OCI-LY1 (cell line): ENCODE measurements at regions not wholly inside any gene's neighbourhood (a gene's known extent, or its start where the extent isn't known, plus 50 kb on each side); places are given as distances from the start of the nearest gene placed in this dataset.

Source experiments
- H2AFZ ChIP-seq: fragments of 200-600 bp; sonication (generic), shearing (Covaris generic); 2 replicates; pipeline ENCODE4 v1.6.0; 2014; ENCODE audit warnings: antibody characterized with exemption, mild to moderate bottlenecking, low read length
- H3F3A ChIP-seq: fragments of 200-600 bp; sonication (generic), shearing (Covaris generic); 2 replicates; pipeline ENCODE4 v1.6.0; 2014; ENCODE audit warnings: mild to moderate bottlenecking, antibody characterized with exemption, low read length, moderate library complexity; ENCODE audit not compliant: insufficient read depth
- H3K27ac ChIP-seq: fragments of 200-600 bp; sonication (generic); 2 replicates; pipeline ENCODE4 v1.5.1; 2014; ENCODE audit warnings: low read length, mixed run types, mild to moderate bottlenecking, low read depth; ENCODE audit not compliant: poor library complexity, severe bottlenecking
- H3K27me3 ChIP-seq: fragments of 200-600 bp; sonication (generic); 2 replicates; pipeline ENCODE4 v1.6.0; 2014; ENCODE audit warnings: antibody characterized with exemption, mild to moderate bottlenecking, low read length, moderate library complexity; ENCODE audit not compliant: insufficient read depth
- H3K36me3 ChIP-seq: fragments of 200-600 bp; sonication (generic); 2 replicates; pipeline ENCODE4 v1.6.1; 2014; ENCODE audit warnings: mild to moderate bottlenecking, antibody characterized with exemption, low read length, moderate library complexity, mixed read lengths; ENCODE audit not compliant: insufficient read depth
- H3K4me1 ChIP-seq: fragments of 200-600 bp; sonication (generic); 2 replicates; pipeline ENCODE4 v1.5.1; 2014; ENCODE audit warnings: mild to moderate bottlenecking, low read length, moderate library complexity; ENCODE audit not compliant: insufficient read depth, severe bottlenecking
- H3K4me2 ChIP-seq: fragments of 200-600 bp; sonication (generic), shearing (Covaris generic); 2 replicates; pipeline ENCODE4 v1.6.1; 2014; ENCODE audit warnings: low read length
- H3K4me3 ChIP-seq: fragments of 200-600 bp; sonication (generic); 2 replicates; pipeline ENCODE4 v1.5.1; 2014; ENCODE audit warnings: low read length, low read depth, mild to moderate bottlenecking, mixed read lengths; ENCODE audit not compliant: poor library complexity, severe bottlenecking
- H3K79me2 ChIP-seq: fragments of 200-600 bp; shearing (Covaris generic); 2 replicates; pipeline ENCODE4 v1.6.1; 2016; ENCODE audit warnings: mixed run types, low read length, mixed read lengths; ENCODE audit not compliant: insufficient read depth
- H3K9ac ChIP-seq: fragments of 200-600 bp; sonication (generic), shearing (Covaris generic); 2 replicates; pipeline ENCODE4 v1.6.1; 2014; ENCODE audit warnings: mild to moderate bottlenecking, low read length, mixed read lengths
- H3K9me2 ChIP-seq: fragments of 200-600 bp; sonication (generic), shearing (Covaris generic); 2 replicates; pipeline ENCODE4 v1.6.1; 2014; ENCODE audit warnings: low read depth, mild to moderate bottlenecking, low read length, mixed read lengths
- H3K9me3 ChIP-seq: fragments of 200-600 bp; shearing (Covaris generic); 2 replicates; pipeline ENCODE4 v1.6.1; 2014; ENCODE audit warnings: low read length, mixed read lengths
- H4K20me1 ChIP-seq: fragments of 200-600 bp; sonication (generic), shearing (Covaris generic); 2 replicates; pipeline ENCODE4 v1.6.0; 2016; ENCODE audit warnings: mild to moderate bottlenecking, low read length; ENCODE audit not compliant: insufficient read depth
- CTCF ChIP-seq: fragments of 200-600 bp; sonication (generic), shearing (Covaris generic); IDR thresholded peaks from 2 replicates; pipeline ENCODE4 v1.5.1; 2017; ENCODE audit warnings: mild to moderate bottlenecking, antibody characterized with exemption, low read length, moderate library complexity, mixed read lengths
- EZH2 ChIP-seq: fragments of 200-600 bp; sonication (generic), shearing (Covaris generic); IDR thresholded peaks from 2 replicates; pipeline ENCODE4 v1.8.0; 2017; ENCODE audit warnings: borderline replicate concordance, mixed run types, mild to moderate bottlenecking, antibody characterized with exemption, low read length, moderate library complexity, mixed read lengths

- H3K27ac ChIP-seq, result no peak overlapping the region
- no peaks in the 10 kb centered on the region for H3K9me3 ChIP-seq
- TF ChIP-seq CTCF, result no peak
- no peak for TF ChIP-seq EZH2
- no peaks in the 10 kb centered on the region for H3F3A ChIP-seq
- no peaks in the 10 kb centered on the region for H4K20me1 ChIP-seq
- H3K4me1 ChIP-seq, result no peaks in the 10 kb centered on the region
- H3K4me2 ChIP-seq, result no peak overlapping the region
- H3K36me3 ChIP-seq, result no peaks in the 10 kb centered on the region
- no peak overlapping the region for H2AFZ ChIP-seq
- no peaks in the 10 kb centered on the region for H3K27me3 ChIP-seq
- H3K9me2 ChIP-seq, result no peaks in the 10 kb centered on the region
- H3K4me3 ChIP-seq, result no peak overlapping the region
- no peaks in the 10 kb centered on the region for H3K79me2 ChIP-seq
- no peak overlapping the region for H3K9ac ChIP-seq
Measured at GRCh38 chr5:30505014-30505886, 688.2 kb upstream of the CDH6 start.

DNA sequence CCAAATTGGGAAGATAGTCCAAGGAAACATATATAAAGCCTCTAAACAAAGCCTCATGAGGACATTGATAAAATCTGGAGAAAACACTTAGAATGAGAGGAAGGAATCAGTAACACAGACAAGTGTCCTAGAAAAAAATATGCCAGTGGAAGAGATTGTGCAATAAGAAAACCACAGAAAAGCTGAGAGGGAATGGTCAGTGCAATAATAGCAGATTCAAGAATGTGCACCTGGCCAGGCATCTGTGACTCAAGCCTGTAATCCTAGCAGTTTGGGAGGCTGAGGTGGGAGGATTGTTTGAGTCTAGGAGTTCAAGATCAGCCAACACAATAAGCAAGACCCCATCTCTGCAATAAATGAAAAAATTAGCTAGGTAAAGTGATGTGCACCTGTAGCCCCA lies 691.2 kb upstream of the CDH6 start:
- Histone ChIP-seq H3K4me3 (no peak overlapping the region), H3K27me3 (no peaks in the 10 kb centered on the region), H2AFZ (no peak overlapping the region), H3K36me3 (no peaks in the 10 kb centered on the region), H3K9me2 (no peaks in the 10 kb centered on the region), H3K9me3 (no peaks in the 10 kb centered on the region), H4K20me1 (no peaks in the 10 kb centered on the region), H3K27ac (no peak overlapping the region), H3K4me1 (no peaks in the 10 kb centered on the region), H3K4me2 (no peak overlapping the region), H3K9ac (no peak overlapping the region), H3K79me2 (no peaks in the 10 kb centered on the region), H3F3A (no peaks in the 10 kb centered on the region)
- TF ChIP-seq EZH2 (no peak), CTCF (no peak)

GRCh38 chr5:30501065-30501464 lies 692.4 kb upstream of the CDH6 start:
- no peaks in the 10 kb centered on the region for H3K27me3 ChIP-seq
- no peaks in the 10 kb centered on the region for H3K36me3 ChIP-seq
- no peaks in the 10 kb centered on the region for H3K9me2 ChIP-seq
- no peaks in the 10 kb centered on the region for H3K79me2 ChIP-seq
- H3K27ac ChIP-seq, result no peak overlapping the region
- no peak overlapping the region for H3K9ac ChIP-seq
- H3K9me3 ChIP-seq, result no peaks in the 10 kb centered on the region
- H3K4me1 ChIP-seq, result no peaks in the 10 kb centered on the region
- no peaks in the 10 kb centered on the region for H4K20me1 ChIP-seq
- H3K4me3 ChIP-seq, result no peak overlapping the region
- no peak overlapping the region for H3K4me2 ChIP-seq
- H2AFZ ChIP-seq, result no peak overlapping the region
- no peaks in the 10 kb centered on the region for H3F3A ChIP-seq
- no peak for TF ChIP-seq EZH2
- TF ChIP-seq CTCF, result no peak
